Osteoblast (primary cell): ENCODE measurements at regions not wholly inside any gene's neighbourhood (a gene's known extent, or its start where the extent isn't known, plus 50 kb on each side); places are given as distances from the start of the nearest gene placed in this dataset.

Source experiments
- DNase-seq: peaks from one replicate; pipeline ENCODE4 v3.0.0; 2011; ENCODE audit warnings: low spot score, mixed read lengths; ENCODE audit not compliant: insufficient read length; ENCODE audit errors: missing footprints
- H2AFZ ChIP-seq: 2 replicates; pipeline ENCODE4 v1.6.0; 2011; ENCODE audit warnings: mild to moderate bottlenecking, low read length
- H3K27ac ChIP-seq: 2 replicates; pipeline ENCODE4 v1.5.1; 2011; ENCODE audit warnings: mild to moderate bottlenecking, low read depth, low read length, moderate library complexity
- H3K27me3 ChIP-seq: 2 replicates; pipeline ENCODE4 v1.6.0; 2012; ENCODE audit warnings: mild to moderate bottlenecking, control low read depth, inconsistent platforms, low read length, moderate library complexity; ENCODE audit not compliant: insufficient read depth
- H3K36me3 ChIP-seq: 2 replicates; pipeline ENCODE4 v1.5.1; 2011; ENCODE audit warnings: mild to moderate bottlenecking, low read length, control low read depth, moderate library complexity; ENCODE audit not compliant: insufficient read depth
- H3K4me1 ChIP-seq: 2 replicates; pipeline ENCODE4 v1.5.1; 2011; ENCODE audit warnings: mild to moderate bottlenecking, low read length, control low read depth, moderate library complexity; ENCODE audit not compliant: insufficient read depth
- H3K4me2 ChIP-seq: 2 replicates; pipeline ENCODE4 v1.6.0; 2011; ENCODE audit warnings: mild to moderate bottlenecking, low read length; ENCODE audit not compliant: insufficient read depth
- H3K4me3 ChIP-seq: fragments of 200-600 bp; sonication (generic); 3 replicates; pipeline ENCODE4 v1.5.1; 2012; ENCODE audit warnings: mild to moderate bottlenecking, low read length, inconsistent platforms; ENCODE audit not compliant: insufficient read depth
- H3K79me2 ChIP-seq: 2 replicates; pipeline ENCODE4 v1.6.0; 2012; ENCODE audit warnings: mild to moderate bottlenecking, low read length, control low read depth, inconsistent platforms; ENCODE audit not compliant: insufficient read depth
- H3K9me3 ChIP-seq: 2 replicates; pipeline ENCODE4 v1.5.1; 2011; ENCODE audit warnings: low read depth, low read length, control low read depth
- H4K20me1 ChIP-seq: 2 replicates; pipeline ENCODE4 v1.6.0; 2012; ENCODE audit warnings: mild to moderate bottlenecking, low read length, control low read depth; ENCODE audit not compliant: insufficient read depth
- CTCF ChIP-seq: IDR thresholded peaks from 2 replicates; pipeline ENCODE4 v1.5.1; 2011; ENCODE audit warnings: mild to moderate bottlenecking, low read depth, low read length, moderate library complexity; ENCODE audit errors: extremely low read depth

GRCh38 chr2:41853427-41854191, 194.2 kb upstream of the PKDCC start:
- Histone ChIP-seq H2AFZ (no peak overlapping the region), H3K4me3 (no peak overlapping the region), H3K9me3 (no peaks in the 10 kb centered on the region), H3K4me1 (no peaks in the 10 kb centered on the region), H3K79me2 (no peaks in the 10 kb centered on the region), H3K27me3 (peaks cover 19% of the 10 kb centered on the region), H3K4me2 (no peak overlapping the region), H3K36me3 (no peaks in the 10 kb centered on the region), H3K27ac (no peak overlapping the region), H4K20me1 (no peaks in the 10 kb centered on the region)
- peak; percentile 83 for TF ChIP-seq CTCF
- DNase-seq: peak; percentile 71

GRCh38 chr2:41854227-41854626, 193.6 kb upstream of the PKDCC start:
- H3K36me3 ChIP-seq: no peaks in the 10 kb centered on the region
- DNase-seq: peak; percentile 6
- no peaks in the 10 kb centered on the region for H3K9me3 ChIP-seq
- no peaks in the 10 kb centered on the region for H3K79me2 ChIP-seq
- no peak overlapping the region for H2AFZ ChIP-seq
- no peaks in the 10 kb centered on the region for H3K4me1 ChIP-seq
- peaks cover 17% of the 10 kb centered on the region for H3K27me3 ChIP-seq
- TF ChIP-seq CTCF: no peak
- H3K4me2 ChIP-seq: no peak overlapping the region
- no peak overlapping the region for H3K27ac ChIP-seq
- H3K4me3 ChIP-seq: no peak overlapping the region
- H4K20me1 ChIP-seq: no peaks in the 10 kb centered on the region

DNA sequence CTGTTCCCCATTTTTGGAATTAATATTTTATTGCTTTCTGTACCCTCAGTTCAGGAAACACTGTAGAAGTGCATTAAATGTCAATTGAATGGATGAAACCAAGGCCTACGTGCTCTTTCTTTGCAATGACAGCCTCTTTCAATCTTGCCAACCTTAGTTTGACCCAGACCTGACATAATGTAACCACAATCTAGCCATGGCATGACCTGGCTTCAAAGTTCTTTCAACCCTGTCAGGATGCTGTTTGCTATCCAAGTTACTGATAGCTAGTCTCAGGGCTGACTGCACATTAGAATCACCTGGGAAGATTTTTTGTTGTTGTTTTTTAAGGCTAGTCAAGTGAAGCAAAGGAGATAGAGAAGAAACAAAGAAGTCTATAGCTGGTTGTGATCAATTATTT, 190.9 kb upstream of the PKDCC start:
- H3K4me1 ChIP-seq: peaks cover 6% of the 10 kb centered on the region
- no peak for TF ChIP-seq CTCF
- no peak overlapping the region for H3K4me3 ChIP-seq
- no peak for DNase-seq
- no peaks in the 10 kb centered on the region for H3K27me3 ChIP-seq
- no peaks in the 10 kb centered on the region for H3K36me3 ChIP-seq
- H3K79me2 ChIP-seq: no peaks in the 10 kb centered on the region
- H2AFZ ChIP-seq: no peak overlapping the region
- no peaks in the 10 kb centered on the region for H3K9me3 ChIP-seq
- H4K20me1 ChIP-seq: no peaks in the 10 kb centered on the region
- no peak overlapping the region for H3K4me2 ChIP-seq
- H3K27ac ChIP-seq: no peak overlapping the region

GRCh38 chr2:41859615-41860514, 188.0 kb upstream of the PKDCC start:
- no peak overlapping the region for H3K4me3 ChIP-seq
- no peak for TF ChIP-seq CTCF
- peak; percentile 36 for DNase-seq
- peak overlapping the region; percentile 62 for H3K27ac ChIP-seq
- no peaks in the 10 kb centered on the region for H3K79me2 ChIP-seq
- H3K4me2 ChIP-seq: peak overlapping the region; percentile 20
- peaks cover 6% of the 10 kb centered on the region for H3K4me1 ChIP-seq
- no peaks in the 10 kb centered on the region for H3K9me3 ChIP-seq
- H2AFZ ChIP-seq: peak overlapping the region; percentile 28
- H3K36me3 ChIP-seq: no peaks in the 10 kb centered on the region
- no peaks in the 10 kb centered on the region for H4K20me1 ChIP-seq
- H3K27me3 ChIP-seq: no peaks in the 10 kb centered on the region
